SK-N-SH treated with all-trans-retinoic acid at 6 μM for 48 hours (cell line): ENCODE measurements at regions not wholly inside any gene's neighbourhood (a gene's known extent, or its start where the extent isn't known, plus 50 kb on each side); places are given as distances from the start of the nearest gene placed in this dataset.
"Not testable (repeated sequence)": the region's sequence is repeated elsewhere in the genome, so short reads cannot be mapped to it uniquely, and the experiment has no call there.

Experiments
- ATAC-seq: fragments of 200-7000 bp; cut with Tn5 transposase; 3 replicates; pipeline ENCODE4 v1.9.1; 2020; ENCODE audit warnings: mild to moderate bottlenecking, moderate library complexity
- ARNTL ChIP-seq: fragments of 450-650 bp; formaldehyde crosslinking; IDR thresholded peaks from 2 replicates; pipeline ENCODE4 v1.5.0; 2020; ENCODE audit warnings: low read depth, mild to moderate bottlenecking, moderate library complexity, borderline replicate concordance
- CREB5 ChIP-seq: fragments of 250-450 bp; sonication (Bioruptor Pico); IDR thresholded peaks from 2 replicates; pipeline ENCODE4 v1.5.1; 2020; ENCODE audit warnings: low read depth, mild to moderate bottlenecking, moderate library complexity
- CSDC2 ChIP-seq: fragments of 250-450 bp; sonication (Bioruptor Pico); IDR thresholded peaks from 2 replicates; pipeline ENCODE4 v1.5.0; 2020; ENCODE audit warnings: mild to moderate bottlenecking, moderate library complexity
- GLIS3 ChIP-seq: fragments of 250-450 bp; sonication (Bioruptor Pico); IDR thresholded peaks from 2 replicates; pipeline ENCODE4 v1.5.0; 2020; ENCODE audit warnings: mild to moderate bottlenecking, moderate library complexity
- ISL1 ChIP-seq: fragments of 250-450 bp; sonication (Bioruptor Pico); IDR thresholded peaks from 2 replicates; pipeline ENCODE4 v2.1.2; 2022; ENCODE audit warnings: mild to moderate bottlenecking, moderate library complexity
- OSR1 ChIP-seq: fragments of 250-450 bp; sonication (Bioruptor Pico); IDR thresholded peaks from 2 replicates; pipeline ENCODE4 v1.8.0; 2022; ENCODE audit warnings: moderate library complexity, mild to moderate bottlenecking, inconsistent platforms
- POU6F1 ChIP-seq: fragments of 250-450 bp; sonication (Bioruptor Pico); IDR thresholded peaks from 2 replicates; pipeline ENCODE4 v1.8.0; 2021; ENCODE audit warnings: low read depth, mild to moderate bottlenecking, moderate library complexity, borderline replicate concordance
- PPARA ChIP-seq: fragments of 250-450 bp; sonication (Bioruptor Pico); IDR thresholded peaks from 2 replicates; pipeline ENCODE4 v1.5.0; 2020; ENCODE audit warnings: mild to moderate bottlenecking, borderline replicate concordance
- RARB ChIP-seq: fragments of 250-450 bp; sonication (Bioruptor Pico); IDR thresholded peaks from 2 replicates; pipeline ENCODE4 v1.8.0; 2021; ENCODE audit warnings: mild to moderate bottlenecking, moderate library complexity
- SNAI2 ChIP-seq: fragments of 250-450 bp; sonication (Bioruptor Pico); IDR thresholded peaks from 2 replicates; pipeline ENCODE4 v1.5.0; 2020; ENCODE audit warnings: mild to moderate bottlenecking, moderate library complexity
- TCF4 ChIP-seq: fragments of 250-450 bp; sonication (Bioruptor Pico); IDR thresholded peaks from 2 replicates; pipeline ENCODE4 v1.8.0; 2021; ENCODE audit warnings: mild to moderate bottlenecking, moderate library complexity, borderline replicate concordance
- TOX ChIP-seq: fragments of 250-450 bp; sonication (Bioruptor Pico); IDR thresholded peaks from 2 replicates; pipeline ENCODE4 v1.8.0; 2021; ENCODE audit warnings: mild to moderate bottlenecking, moderate library complexity, borderline replicate concordance
- TSHZ2 ChIP-seq: fragments of 250-450 bp; sonication (Bioruptor Pico); IDR thresholded peaks from 2 replicates; pipeline ENCODE4 v1.5.0; 2020; ENCODE audit warnings: mild to moderate bottlenecking, moderate library complexity
- ZFP3 ChIP-seq: fragments of 250-450 bp; sonication (Bioruptor Pico); IDR thresholded peaks from 2 replicates; pipeline ENCODE4 v1.5.0; 2020; ENCODE audit warnings: mild to moderate bottlenecking, moderate library complexity
- ZFP30 ChIP-seq: fragments of 450-650 bp; formaldehyde crosslinking; IDR thresholded peaks from 2 replicates; pipeline ENCODE4 v1.5.0; 2022; ENCODE audit warnings: mild to moderate bottlenecking, moderate library complexity
- ZNF565 ChIP-seq: fragments of 450-650 bp; formaldehyde crosslinking; conservative IDR thresholded peaks from 2 replicates; pipeline ENCODE4 v1.5.0; 2020; ENCODE audit warnings: low read depth, mild to moderate bottlenecking, moderate library complexity
- ZNF8 ChIP-seq: fragments of 450-650 bp; formaldehyde crosslinking; IDR thresholded peaks from 2 replicates; pipeline ENCODE4 v1.5.0; 2020; ENCODE audit warnings: mild to moderate bottlenecking, moderate library complexity

- TF ChIP-seq CSDC2 (no peak), CREB5 (CRISPR knock-in tag) (no peak), RARB (CRISPR knock-in tag) (no peak), ZFP30 (CRISPR knock-in tag) (no peak)
- ATAC-seq: no peak
Observed at GRCh38 chr12:116665666-116666304, 72.1 kb downstream of the SPRING1 start.

GRCh38 chr12:116664085-116664484 lies 73.8 kb downstream of the SPRING1 start:
- TF ChIP-seq ARNTL (CRISPR knock-in tag) (no peak), CSDC2 (no peak), TCF4 (CRISPR knock-in tag) (no peak), CREB5 (CRISPR knock-in tag) (no peak), ZFP30 (CRISPR knock-in tag) (no peak), ZNF565 (no peak), TSHZ2 (no peak), POU6F1 (CRISPR knock-in tag) (no peak), PPARA (CRISPR knock-in tag) (no peak), ISL1 (CRISPR knock-in tag) (no peak), ZFP3 (no peak), TOX (CRISPR knock-in tag) (no peak)
- no peak for ATAC-seq

- no peak for ATAC-seq
- TF ChIP-seq ARNTL (CRISPR knock-in tag): no peak
- TF ChIP-seq GLIS3: no peak
- TF ChIP-seq ZNF8 (CRISPR knock-in tag): no peak
- TF ChIP-seq, all 23 proteins: peak for 0
Observed at GRCh38 chr12:116662612-116663144, 75.2 kb downstream of the SPRING1 start.

- TF ChIP-seq ZNF8 (CRISPR knock-in tag) (no peak), ZFP3 (no peak), CSDC2 (no peak), OSR1 (CRISPR knock-in tag) (no peak), SNAI2 (no peak), RARB (CRISPR knock-in tag) (no peak)
- no peak for ATAC-seq
Observed at GRCh38 chr12:116661341-116661740, 76.5 kb downstream of the SPRING1 start.

- not testable (repeated sequence) for ATAC-seq
Observed at GRCh38 chr12:116660740-116661139, 77.1 kb downstream of the SPRING1 start.
